ENCODE measurements at regions not wholly inside any gene's neighbourhood (a gene's known extent, or its start where the extent isn't known, plus 50 kb on each side); places are given as distances from the start of the nearest gene placed in this dataset.

GRCh38 chr7:94769724-94770123, 113.8 kb upstream of the SGCE start:
- no peak for TF ChIP-seq SIN3A (IDR thresholded peaks at IDR 0.05; ENCODE audit: low read depth, low read length)
- TF ChIP-seq BCLAF1 (IDR thresholded peaks at IDR 0.05), result no peak
- no peak for TF ChIP-seq TCF12 (IDR thresholded peaks at IDR 0.05; ENCODE audit: low read depth, low read length)
- TF ChIP-seq CHD2 (IDR thresholded peaks at IDR 0.05; ENCODE audit: borderline replicate concordance, low read depth, low read length), result no peak
- TF ChIP-seq RCOR1 (conservative IDR thresholded peaks at IDR 0.05; ENCODE audit: low read depth, low read length), result no peak

Data from GM12878 (cell line).